GM12878 (cell line): ENCODE measurements at regions not wholly inside any gene's neighbourhood (a gene's known extent, or its start where the extent isn't known, plus 50 kb on each side); places are given as distances from the start of the nearest gene placed in this dataset.

Experiments
- ATAC-seq: fragments of 200-7000 bp; cut with Tn5 transposase; 3 replicates; pipeline ENCODE4 v1.9.1; 2020; ENCODE audit warnings: mild to moderate bottlenecking, moderate library complexity
- BruUV-seq: library from RNA; stranded (reverse); fragments of 400-500 nt; replicated peaks from 2 replicates; lab custom pipeline; 2021; lab: Mats Ljungman, UMichigan
- CTCF ChIA-PET: fragments of 300-600 bp; sonication (Branson Sonifier 250); formaldehyde crosslinking; extraction: SDS; loops from one replicate; lab custom pipeline; 2021; ENCODE audit warnings: inconsistent platforms; lab: Yijun Ruan, JAX
- POLR2A ChIA-PET: fragments of 350-600 bp; formaldehyde crosslinking; extraction: SDS; loops from one replicate; lab custom pipeline; 2021; ENCODE audit warnings: inconsistent platforms; lab: Charles Lee
- RAD21 ChIA-PET: fragments of 300-600 bp; sonication (Branson Sonifier 250); formaldehyde crosslinking; loops from one replicate; lab custom pipeline; 2023; ENCODE audit warnings: antibody characterized with exemption; ENCODE audit not compliant: unreplicated experiment; lab: Charles Lee
- SMC1A ChIA-PET: fragments of 300-600 bp; sonication (Branson Sonifier 250); formaldehyde crosslinking; loops from one replicate; lab custom pipeline; 2023; ENCODE audit not compliant: unreplicated experiment, uncharacterized antibody; lab: Charles Lee
- DNase-seq: peaks from one replicate; pipeline ENCODE4 v3.0.0-alpha.2; 2011; ENCODE audit warnings: low read depth, low spot score
- FAIRE-seq: peaks from 3 replicates; lab custom pipeline; 2011; peaks lifted over from hg19 to GRCh38; lab: Jason Lieb, UNC
- H2AFZ ChIP-seq: 2 replicates; pipeline ENCODE4 v1.6.0; 2011; ENCODE audit warnings: low read depth, low read length, control low read depth; ENCODE audit not compliant: control insufficient read depth
- H3K27ac ChIP-seq: 2 replicates; pipeline ENCODE4 v1.5.1; 2011; ENCODE audit warnings: control low read depth; ENCODE audit not compliant: control insufficient read depth, insufficient read depth
- H3K27me3 ChIP-seq, 2 experiments: replicated peaks in 1 of 2; 2 replicates each; pipeline versions ENCODE4 v1.6.0 to v1.6.1; 2011; ENCODE audit warnings: low read length in 1 of 2; ENCODE audit not compliant: control insufficient read depth in 2 of 2, insufficient read depth in 2 of 2
- H3K36me3 ChIP-seq, 2 experiments: 2 replicates each; pipeline ENCODE4 v1.5.1; 2011; ENCODE audit warnings: low read length in 1 of 2; ENCODE audit not compliant: control insufficient read depth in 2 of 2, insufficient read depth in 2 of 2
- H3K4me1 ChIP-seq: 2 replicates; pipeline ENCODE4 v1.6.1; 2011; ENCODE audit warnings: mild to moderate bottlenecking, low read length, moderate library complexity, mixed read lengths; ENCODE audit not compliant: control insufficient read depth, insufficient read depth
- H3K4me2 ChIP-seq: 2 replicates; pipeline ENCODE4 v1.6.0; 2011; ENCODE audit warnings: control low read depth; ENCODE audit not compliant: control insufficient read depth, insufficient read depth
- H3K4me3 ChIP-seq: fragments of 200-600 bp; sonication (generic); 2 replicates; pipeline ENCODE4 v1.5.1; 2016
- H3K79me2 ChIP-seq: 2 replicates; pipeline ENCODE4 v1.6.0; 2011; ENCODE audit warnings: low read length; ENCODE audit not compliant: control insufficient read depth, insufficient read depth
- H3K9ac ChIP-seq: 2 replicates; pipeline ENCODE4 v1.8.0; 2011; ENCODE audit warnings: low read length, control low read depth, mixed read lengths; ENCODE audit not compliant: control insufficient read depth, insufficient read depth
- H3K9me3 ChIP-seq: replicated peaks from 3 replicates; pipeline ENCODE4 v1.5.1; 2011; ENCODE audit warnings: mild to moderate bottlenecking, low read length; ENCODE audit not compliant: control insufficient read depth, insufficient read depth
- H4K20me1 ChIP-seq: 2 replicates; pipeline ENCODE4 v1.6.0; 2011; ENCODE audit not compliant: control insufficient read depth, insufficient read depth
- CHD2 ChIP-seq: IDR thresholded peaks from 2 replicates; pipeline ENCODE4 v1.6.1; 2011; ENCODE audit warnings: low read depth, low read length, improper control_type of control experiment, borderline replicate concordance
- CUX1 ChIP-seq: IDR thresholded peaks from 2 replicates; pipeline ENCODE4 v1.6.1; 2012; ENCODE audit warnings: improper control_type of control experiment, low read depth, low read length; ENCODE audit not compliant: insufficient replicate concordance
- KAT2A ChIP-seq: conservative IDR thresholded peaks from 2 replicates; pipeline ENCODE4 v1.6.1; 2011; ENCODE audit warnings: low read depth, low read length; ENCODE audit not compliant: control insufficient read depth
- KLF5 ChIP-seq: fragments of 450-650 bp; IDR thresholded peaks from 2 replicates; pipeline ENCODE4 v1.6.1; 2014; ENCODE audit warnings: mild to moderate bottlenecking; ENCODE audit not compliant: partially characterized antibody
- NR2C2 ChIP-seq: IDR thresholded peaks from 2 replicates; pipeline ENCODE4 v1.6.1; 2011; ENCODE audit warnings: borderline replicate concordance, low read depth; ENCODE audit not compliant: control insufficient read depth, insufficient read length
- NRF1 ChIP-seq: conservative IDR thresholded peaks from 2 replicates; pipeline ENCODE4 v1.6.1; 2011; ENCODE audit warnings: mild to moderate bottlenecking, low read depth, low read length, improper control_type of control experiment
- PBX3 ChIP-seq: IDR thresholded peaks from 2 replicates; pipeline ENCODE4 v1.6.1; 2011; ENCODE audit warnings: mild to moderate bottlenecking, low read depth, low read length, moderate library complexity; ENCODE audit not compliant: insufficient replicate concordance
- RELA ChIP-seq: fragments of 450-650 bp; IDR thresholded peaks from 2 replicates; pipeline ENCODE4 v1.8.0; 2014; ENCODE audit warnings: borderline replicate concordance; ENCODE audit not compliant: partially characterized antibody
- SIX5 ChIP-seq: IDR thresholded peaks from 2 replicates; pipeline ENCODE4 v1.6.1; 2011; ENCODE audit warnings: mild to moderate bottlenecking, low read depth, low read length, moderate library complexity; ENCODE audit not compliant: severe bottlenecking
- SKIL ChIP-seq: fragments of 450-650 bp; IDR thresholded peaks from 2 replicates; pipeline ENCODE4 v1.6.1; 2017; ENCODE audit warnings: mild to moderate bottlenecking, low read depth, inconsistent platforms; ENCODE audit not compliant: poor library complexity, severe bottlenecking
- SMC3 ChIP-seq: IDR thresholded peaks from 2 replicates; pipeline ENCODE4 v1.6.1; 2011; ENCODE audit warnings: low read length, improper control_type of control experiment, borderline replicate concordance
- ZBED1 ChIP-seq: IDR thresholded peaks from 2 replicates; pipeline ENCODE4 v1.6.1; 2016; ENCODE audit warnings: borderline replicate concordance
- ZNF274 ChIP-seq: IDR thresholded peaks from one replicate; pipeline ENCODE4 v1.8.0; 2011; ENCODE audit not compliant: insufficient read length, insufficient read depth
- in situ Hi-C: fragments of 300-500 bp; cut with MboI; formaldehyde crosslinking; loops from 9 replicates; pipeline ENCODE4 v1.14.3; 2018; ENCODE audit warnings: mixed read lengths
- intact Hi-C: fragments of 100-400 bp; cut with micrococcal nuclease; formaldehyde crosslinking; loops from one replicate; pipeline ENCODE4 v1.14.2; 2022; ENCODE audit not compliant: unreplicated experiment
- TF ChIP-seq, protein P1 (sequence below): IDR thresholded peaks from 2 replicates; pipeline ENCODE4 v1.6.1; 2011; ENCODE audit warnings: borderline replicate concordance, low read depth, mild to moderate bottlenecking, moderate library complexity, mixed read lengths, low read length; ENCODE audit not compliant: insufficient read depth; ENCODE audit errors: extremely low read length

DNA sequence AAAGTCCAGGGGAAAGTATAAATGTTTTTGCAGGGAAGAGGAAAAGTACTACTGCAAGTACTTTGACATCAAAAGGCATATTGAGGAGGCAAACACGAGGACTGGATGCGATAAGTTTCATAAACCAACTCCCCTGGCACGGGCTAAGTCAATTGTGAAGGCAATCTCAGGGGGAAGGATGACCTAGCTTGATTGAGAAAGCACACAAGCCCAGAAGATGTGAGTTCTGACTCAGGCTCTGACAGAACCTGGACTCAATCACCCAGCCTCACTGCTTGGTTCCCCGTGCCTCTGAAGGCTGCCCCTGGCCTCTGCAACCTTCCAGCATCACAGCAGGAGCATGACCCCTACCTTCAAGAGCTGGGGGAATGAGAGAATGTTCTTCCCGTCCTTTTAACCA is 93.2 kb upstream of the ZNF438 start (continued):
- TF ChIP-seq SKIL (no peak), KAT2A (no peak), KLF5 (no peak), RELA (no peak), ZBED1 (no peak)

- H2AFZ ChIP-seq = no peak overlapping the region
- no peak for TF ChIP-seq SIX5
- TF ChIP-seq CHD2 = no peak
- no peak for TF ChIP-seq NR2C2
- no peak for TF ChIP-seq ZNF274
- TF ChIP-seq, protein P1, sequence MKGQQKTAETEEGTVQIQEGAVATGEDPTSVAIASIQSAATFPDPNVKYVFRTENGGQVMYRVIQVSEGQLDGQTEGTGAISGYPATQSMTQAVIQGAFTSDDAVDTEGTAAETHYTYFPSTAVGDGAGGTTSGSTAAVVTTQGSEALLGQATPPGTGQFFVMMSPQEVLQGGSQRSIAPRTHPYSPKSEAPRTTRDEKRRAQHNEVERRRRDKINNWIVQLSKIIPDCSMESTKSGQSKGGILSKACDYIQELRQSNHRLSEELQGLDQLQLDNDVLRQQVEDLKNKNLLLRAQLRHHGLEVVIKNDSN = no peak
- TF ChIP-seq CUX1 = no peak
- no peak for TF ChIP-seq NRF1
- no peak for TF ChIP-seq SMC3
- TF ChIP-seq PBX3 = no peak
- TF ChIP-seq, all 136 proteins: peak for 0
- ChIA-PET POLR2A (no interaction called here), RAD21 (no interaction called here), SMC1A (interaction anchor here (0.7 kb wide), 1 partner anchor 12 kb away, joined by 3 read pairs; no protein-coding TSS in a partner anchor), CTCF (no interaction called here)
- no peak overlapping the region for H3K9ac ChIP-seq
- no peaks in the 10 kb centered on the region for H4K20me1 ChIP-seq
- DNase-seq = no peak
- no peak overlapping the region for H3K4me3 ChIP-seq
- FAIRE-seq = no peak
- in situ Hi-C loops (no loop called here), intact Hi-C loops (no loop called here)
- ATAC-seq = no peak
- H3K27ac ChIP-seq = no peak overlapping the region
- H3K9me3 ChIP-seq = no peaks in the 10 kb centered on the region
- H3K36me3 ChIP-seq = no peaks in the 10 kb centered on the region
- no peak overlapping the region for H3K4me2 ChIP-seq
- no peaks in the 10 kb centered on the region for H3K27me3 ChIP-seq
- no peaks in the 10 kb centered on the region for H3K4me1 ChIP-seq
- BruUV-seq = no TSS peak
- H3K79me2 ChIP-seq = no peaks in the 10 kb centered on the region
These were observed 94.1 kb upstream of the ZNF438 start for GRCh38 chr10:31125789-31126188.
